HepG2 (cell line): ENCODE measurements at regions not wholly inside any gene's neighbourhood (a gene's known extent, or its start where the extent isn't known, plus 50 kb on each side); places are given as distances from the start of the nearest gene placed in this dataset.

Experiments used
- ATAC-seq: fragments of 200-7000 bp; cut with Tn5 transposase; 3 replicates; pipeline ENCODE4 v1.9.1; 2020; ENCODE audit warnings: mild to moderate bottlenecking, moderate library complexity
- BruUV-seq: library from RNA; stranded (reverse); fragments of 400-500 nt; replicated peaks from 2 replicates; lab custom pipeline; 2021; lab: Mats Ljungman, UMichigan
- CTCF ChIA-PET: fragments of 300-600 bp; formaldehyde crosslinking; extraction: SDS; loops from one replicate; lab custom pipeline; 2021; ENCODE audit warnings: low total read pairs, inconsistent platforms, low intra/inter-chr PET ratio; lab: Yijun Ruan, JAX
- POLR2A ChIA-PET: fragments of 350-600 bp; sonication (Branson Sonifier 250); formaldehyde crosslinking; loops from one replicate; lab custom pipeline; 2020; ENCODE audit warnings: antibody characterized with exemption, inconsistent platforms; lab: Yijun Ruan, JAX
- DNase-seq: peaks from one replicate; pipeline ENCODE4 v3.0.0-alpha.2; 2015; ENCODE audit warnings: low spot score
- FAIRE-seq: peaks from 3 replicates; lab custom pipeline; 2011; peaks lifted over from hg19 to GRCh38; lab: Jason Lieb, UNC
- H2AFZ ChIP-seq: one replicate; pipeline ENCODE4 v1.6.1; 2011; ENCODE audit warnings: low read length, inconsistent platforms
- H3K27ac ChIP-seq: fragments of 300-600 bp; 3 replicates; pipeline ENCODE4 v1.8.0; 2011; ENCODE audit warnings: mixed run types, mild to moderate bottlenecking, mixed read lengths, low read length, inconsistent platforms; ENCODE audit not compliant: insufficient read depth; ENCODE audit errors: extremely low read length
- H3K27me3 ChIP-seq, 2 experiments: fragments of 200-600 bp in 1 of 2; 2 replicates in 1 of 2; 3 replicates in 1 of 2; pipeline versions ENCODE4 v1.6.0 to v1.8.0; 2011; ENCODE audit warnings: low read length in 2 of 2, mild to moderate bottlenecking in 2 of 2, moderate library complexity in 2 of 2, inconsistent platforms in 1 of 2; ENCODE audit not compliant: insufficient read depth in 2 of 2, control insufficient read depth in 1 of 2
- H3K36me3 ChIP-seq, 2 experiments: fragments of 200-600 bp in 1 of 2; replicated peaks in 1 of 2; 2 replicates in 1 of 2; 3 replicates in 1 of 2; pipeline versions ENCODE4 v1.5.1 to v1.8.0; 2011; ENCODE audit warnings: low read length in 2 of 2, inconsistent platforms in 1 of 2; ENCODE audit not compliant: insufficient read depth in 2 of 2, control insufficient read depth in 1 of 2
- H3K4me1 ChIP-seq: 2 replicates; pipeline ENCODE4 v1.5.1; 2012; ENCODE audit warnings: low read length, inconsistent platforms; ENCODE audit not compliant: insufficient read depth
- H3K4me2 ChIP-seq: 2 replicates; pipeline ENCODE4 v1.6.0; 2011; ENCODE audit warnings: low read depth, low read length, inconsistent platforms
- H3K4me3 ChIP-seq, 3 experiments: fragments of 200-600 bp in 1 of 3; sonication (generic), shearing (Covaris generic) in 1 of 3; replicated peaks in 1 of 3; 2 replicates each; pipeline ENCODE4 v1.5.1; 2011 to 2016; ENCODE audit warnings: low read length in 3 of 3, inconsistent platforms in 2 of 3, low read depth in 2 of 3, mild to moderate bottlenecking in 2 of 3, control low read depth in 1 of 3, mixed read lengths in 1 of 3; ENCODE audit not compliant: insufficient read depth in 1 of 3
- H3K79me2 ChIP-seq: one replicate; pipeline ENCODE4 v1.6.1; 2011; ENCODE audit warnings: low read length, inconsistent platforms; ENCODE audit not compliant: insufficient read depth
- H3K9ac ChIP-seq: 2 replicates; pipeline ENCODE4 v1.6.0; 2011; ENCODE audit warnings: mild to moderate bottlenecking, low read depth, low read length, inconsistent platforms; ENCODE audit not compliant: insufficient read depth
- H3K9me3 ChIP-seq: 2 replicates; pipeline ENCODE4 v1.5.1; 2012; ENCODE audit warnings: mild to moderate bottlenecking, low read length
- H4K20me1 ChIP-seq: 2 replicates; pipeline ENCODE4 v1.6.0; 2011; ENCODE audit warnings: inconsistent platforms, mild to moderate bottlenecking, low read length, moderate library complexity; ENCODE audit not compliant: insufficient read depth
- ARHGAP35 ChIP-seq: sonication (generic); formaldehyde crosslinking; IDR thresholded peaks from 2 replicates; pipeline ENCODE4 v1.9.0; 2022; ENCODE audit warnings: mild to moderate bottlenecking, inconsistent platforms, moderate library complexity, missing genetic modification reagents, borderline replicate concordance
- ARNTL ChIP-seq: sonication (generic); formaldehyde crosslinking; IDR thresholded peaks from 2 replicates; pipeline ENCODE4 v1.4.0; 2020; ENCODE audit warnings: mild to moderate bottlenecking, missing genetic modification reagents
- GFI1 ChIP-seq: sonication (generic); formaldehyde crosslinking; IDR thresholded peaks from 2 replicates; pipeline ENCODE4 v1.5.0; 2020; ENCODE audit warnings: missing genetic modification reagents, mild to moderate bottlenecking, borderline replicate concordance
- MED13 ChIP-seq: sonication (generic); formaldehyde crosslinking; IDR thresholded peaks from 2 replicates; pipeline ENCODE4 v1.5.0; 2020; ENCODE audit warnings: missing genetic modification reagents
- SIN3B ChIP-seq: fragments of 150-350 bp; IDR thresholded peaks from 2 replicates; pipeline ENCODE4 v1.6.1; 2014; ENCODE audit warnings: low read length
- ZNF136 ChIP-seq: sonication (generic); formaldehyde crosslinking; IDR thresholded peaks from 2 replicates; pipeline ENCODE4 v1.8.1; 2022; ENCODE audit warnings: low read depth, mild to moderate bottlenecking, moderate library complexity, missing genetic modification reagents
- ZNF20 ChIP-seq: sonication (generic); formaldehyde crosslinking; IDR thresholded peaks from 2 replicates; pipeline ENCODE4 v1.4.0; 2020; ENCODE audit warnings: mild to moderate bottlenecking, moderate library complexity, missing genetic modification reagents
- ZNF619 ChIP-seq: sonication (generic); formaldehyde crosslinking; IDR thresholded peaks from 2 replicates; pipeline ENCODE4 v1.4.0; 2020; ENCODE audit warnings: mild to moderate bottlenecking, missing genetic modification reagents
- ZNF75D ChIP-seq: sonication (generic); formaldehyde crosslinking; IDR thresholded peaks from 2 replicates; pipeline ENCODE4 v1.8.1; 2023; ENCODE audit warnings: missing genetic modification reagents, mild to moderate bottlenecking, borderline replicate concordance
- ZNF839 ChIP-seq: sonication (generic); formaldehyde crosslinking; IDR thresholded peaks from 2 replicates; pipeline ENCODE4 v1.4.0; 2020; ENCODE audit warnings: missing genetic modification reagents, mild to moderate bottlenecking, borderline replicate concordance
- ZSCAN25 ChIP-seq: sonication (generic); formaldehyde crosslinking; IDR thresholded peaks from 2 replicates; pipeline ENCODE4 v1.8.0; 2022; ENCODE audit warnings: mild to moderate bottlenecking, missing genetic modification reagents
- WGBS: methylation state at CpG from one replicate; pipeline ENCODE4 v1.1.6; 2017; ENCODE audit warnings: low lambda C conversion rate; 5-methylcytosine and 5-hydroxymethylcytosine counted together
- in situ Hi-C: cut with HindIII; loops from 2 replicates; pipeline ENCODE4 v1.10.0; 2017; ENCODE audit warnings: low pct_unique_long_range_greater_than_20kb; ENCODE audit not compliant: extremely low pct_ligation_motif_present
- intact Hi-C: fragments of 100-400 bp; cut with micrococcal nuclease; formaldehyde crosslinking; loops from one replicate; pipeline ENCODE4 v1.10.0; 2022; ENCODE audit not compliant: unreplicated experiment
- TF ChIP-seq, protein P1 (sequence below): sonication (generic); formaldehyde crosslinking; IDR thresholded peaks from 2 replicates; pipeline ENCODE4 v1.4.0; 2020; ENCODE audit warnings: missing genetic modification reagents
- TF ChIP-seq, protein P2 (sequence below): sonication (generic); formaldehyde crosslinking; IDR thresholded peaks from 2 replicates; pipeline ENCODE4 v1.4.0; 2020; ENCODE audit warnings: missing genetic modification reagents
- TF ChIP-seq, protein P3 (sequence below): sonication (generic); IDR thresholded peaks from 2 replicates; pipeline ENCODE4 v1.6.1; 2016; ENCODE audit warnings: low read depth, borderline replicate concordance

DNA sequence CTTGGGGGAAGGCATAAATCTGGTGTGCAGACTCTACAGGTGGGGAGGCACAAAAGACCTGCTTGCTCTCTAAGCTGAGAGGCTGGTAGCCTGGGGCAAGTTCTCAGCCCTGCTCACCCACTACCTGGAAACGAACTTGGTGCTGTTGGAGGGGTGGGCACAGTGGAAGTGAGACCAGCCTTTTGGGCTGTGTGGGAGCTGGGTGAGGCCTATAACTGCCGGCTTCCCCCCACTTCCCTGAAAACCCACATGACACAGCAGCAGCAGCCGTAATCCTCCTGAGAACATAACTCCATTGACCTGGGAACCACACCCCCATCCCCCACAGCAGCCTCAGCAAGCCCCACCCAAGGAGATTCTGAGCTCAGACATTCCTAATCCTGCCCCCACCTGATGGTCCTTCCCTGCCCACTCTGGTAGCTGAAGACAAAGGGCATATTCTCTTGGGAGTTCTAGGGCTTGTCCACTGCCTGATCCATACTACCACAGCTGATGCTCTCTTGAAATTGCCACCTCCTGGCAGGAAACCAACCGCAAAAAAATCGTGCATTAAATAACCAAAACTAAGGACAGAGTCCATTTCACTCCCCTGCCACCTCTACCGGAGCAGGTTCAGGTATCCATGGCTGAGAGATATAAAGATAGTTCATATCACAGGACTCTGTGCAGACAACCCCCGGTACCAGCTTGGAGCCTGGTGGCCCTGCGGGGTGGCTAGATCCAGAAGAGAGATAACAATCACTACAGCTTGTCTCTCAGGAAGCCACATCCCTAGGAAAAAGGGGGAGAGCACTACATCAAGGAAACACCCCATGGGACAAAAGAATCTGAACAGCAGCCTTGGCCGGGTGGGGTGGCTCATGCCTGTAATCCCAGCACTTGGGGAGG is 178.1 kb downstream of the NDUFA10 start:
- no peaks in the 10 kb centered on the region; the same call in 1 of the 2 replicates for H3K9me3 ChIP-seq
- no peak for DNase-seq
- BruUV-seq = no TSS peak
- no peak overlapping the region for H3K9ac ChIP-seq
- H3K4me2 ChIP-seq = no peak overlapping the region
- H3K27me3 ChIP-seq = no peaks in the 10 kb centered on the region
- H3K27ac ChIP-seq = no peak overlapping the region
- H4K20me1 ChIP-seq = no peaks in the 10 kb centered on the region
- no peak overlapping the region for H2AFZ ChIP-seq
- no peaks in the 10 kb centered on the region for H3K36me3 ChIP-seq
- TF ChIP-seq ZNF839 (CRISPR knock-in tag) (no peak), MED13 (no peak), ZSCAN25 (CRISPR knock-in tag) (no peak), ARHGAP35 (no peak), ZNF619 (CRISPR knock-in tag) (no peak), SIN3B (no peak), ARNTL (no peak), GFI1 (CRISPR knock-in tag) (no peak), ZNF20 (CRISPR knock-in tag) (no peak), ZNF75D (CRISPR knock-in tag) (no peak), ZNF136 (no peak)
- TF ChIP-seq, protein P1, sequence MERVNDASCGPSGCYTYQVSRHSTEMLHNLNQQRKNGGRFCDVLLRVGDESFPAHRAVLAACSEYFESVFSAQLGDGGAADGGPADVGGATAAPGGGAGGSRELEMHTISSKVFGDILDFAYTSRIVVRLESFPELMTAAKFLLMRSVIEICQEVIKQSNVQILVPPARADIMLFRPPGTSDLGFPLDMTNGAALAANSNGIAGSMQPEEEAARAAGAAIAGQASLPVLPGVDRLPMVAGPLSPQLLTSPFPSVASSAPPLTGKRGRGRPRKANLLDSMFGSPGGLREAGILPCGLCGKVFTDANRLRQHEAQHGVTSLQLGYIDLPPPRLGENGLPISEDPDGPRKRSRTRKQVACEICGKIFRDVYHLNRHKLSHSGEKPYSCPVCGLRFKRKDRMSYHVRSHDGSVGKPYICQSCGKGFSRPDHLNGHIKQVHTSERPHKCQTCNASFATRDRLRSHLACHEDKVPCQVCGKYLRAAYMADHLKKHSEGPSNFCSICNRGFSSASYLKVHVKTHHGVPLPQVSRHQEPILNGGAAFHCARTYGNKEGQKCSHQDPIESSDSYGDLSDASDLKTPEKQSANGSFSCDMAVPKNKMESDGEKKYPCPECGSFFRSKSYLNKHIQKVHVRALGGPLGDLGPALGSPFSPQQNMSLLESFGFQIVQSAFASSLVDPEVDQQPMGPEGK (CRISPR knock-in tag) = no peak
- TF ChIP-seq, protein P2, sequence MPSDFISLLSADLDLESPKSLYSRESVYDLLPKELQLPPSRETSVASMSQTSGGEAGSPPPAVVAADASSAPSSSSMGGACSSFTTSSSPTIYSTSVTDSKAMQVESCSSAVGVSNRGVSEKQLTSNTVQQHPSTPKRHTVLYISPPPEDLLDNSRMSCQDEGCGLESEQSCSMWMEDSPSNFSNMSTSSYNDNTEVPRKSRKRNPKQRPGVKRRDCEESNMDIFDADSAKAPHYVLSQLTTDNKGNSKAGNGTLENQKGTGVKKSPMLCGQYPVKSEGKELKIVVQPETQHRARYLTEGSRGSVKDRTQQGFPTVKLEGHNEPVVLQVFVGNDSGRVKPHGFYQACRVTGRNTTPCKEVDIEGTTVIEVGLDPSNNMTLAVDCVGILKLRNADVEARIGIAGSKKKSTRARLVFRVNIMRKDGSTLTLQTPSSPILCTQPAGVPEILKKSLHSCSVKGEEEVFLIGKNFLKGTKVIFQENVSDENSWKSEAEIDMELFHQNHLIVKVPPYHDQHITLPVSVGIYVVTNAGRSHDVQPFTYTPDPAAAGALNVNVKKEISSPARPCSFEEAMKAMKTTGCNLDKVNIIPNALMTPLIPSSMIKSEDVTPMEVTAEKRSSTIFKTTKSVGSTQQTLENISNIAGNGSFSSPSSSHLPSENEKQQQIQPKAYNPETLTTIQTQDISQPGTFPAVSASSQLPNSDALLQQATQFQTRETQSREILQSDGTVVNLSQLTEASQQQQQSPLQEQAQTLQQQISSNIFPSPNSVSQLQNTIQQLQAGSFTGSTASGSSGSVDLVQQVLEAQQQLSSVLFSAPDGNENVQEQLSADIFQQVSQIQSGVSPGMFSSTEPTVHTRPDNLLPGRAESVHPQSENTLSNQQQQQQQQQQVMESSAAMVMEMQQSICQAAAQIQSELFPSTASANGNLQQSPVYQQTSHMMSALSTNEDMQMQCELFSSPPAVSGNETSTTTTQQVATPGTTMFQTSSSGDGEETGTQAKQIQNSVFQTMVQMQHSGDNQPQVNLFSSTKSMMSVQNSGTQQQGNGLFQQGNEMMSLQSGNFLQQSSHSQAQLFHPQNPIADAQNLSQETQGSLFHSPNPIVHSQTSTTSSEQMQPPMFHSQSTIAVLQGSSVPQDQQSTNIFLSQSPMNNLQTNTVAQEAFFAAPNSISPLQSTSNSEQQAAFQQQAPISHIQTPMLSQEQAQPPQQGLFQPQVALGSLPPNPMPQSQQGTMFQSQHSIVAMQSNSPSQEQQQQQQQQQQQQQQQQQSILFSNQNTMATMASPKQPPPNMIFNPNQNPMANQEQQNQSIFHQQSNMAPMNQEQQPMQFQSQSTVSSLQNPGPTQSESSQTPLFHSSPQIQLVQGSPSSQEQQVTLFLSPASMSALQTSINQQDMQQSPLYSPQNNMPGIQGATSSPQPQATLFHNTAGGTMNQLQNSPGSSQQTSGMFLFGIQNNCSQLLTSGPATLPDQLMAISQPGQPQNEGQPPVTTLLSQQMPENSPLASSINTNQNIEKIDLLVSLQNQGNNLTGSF (CRISPR knock-in tag) = no peak
- TF ChIP-seq, protein P3, sequence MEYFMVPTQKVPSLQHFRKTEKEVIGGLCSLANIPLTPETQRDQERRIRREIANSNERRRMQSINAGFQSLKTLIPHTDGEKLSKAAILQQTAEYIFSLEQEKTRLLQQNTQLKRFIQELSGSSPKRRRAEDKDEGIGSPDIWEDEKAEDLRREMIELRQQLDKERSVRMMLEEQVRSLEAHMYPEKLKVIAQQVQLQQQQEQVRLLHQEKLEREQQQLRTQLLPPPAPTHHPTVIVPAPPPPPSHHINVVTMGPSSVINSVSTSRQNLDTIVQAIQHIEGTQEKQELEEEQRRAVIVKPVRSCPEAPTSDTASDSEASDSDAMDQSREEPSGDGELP = no peak
- intact Hi-C loops (no loop called here), in situ Hi-C loops (no loop called here)
- no peak for FAIRE-seq
- no peaks in the 10 kb centered on the region for H3K79me2 ChIP-seq
- no peak for ATAC-seq
- ChIA-PET CTCF (no interaction called here), POLR2A (no interaction called here)
- H3K4me3 ChIP-seq = no peak overlapping the region
- WGBS = 16% methylated on average over 9 of the region's 9 CpGs
- no peaks in the 10 kb centered on the region for H3K4me1 ChIP-seq
